ENCODE measurements at regions not wholly inside any gene's neighbourhood (a gene's known extent, or its start where the extent isn't known, plus 50 kb on each side); places are given as distances from the start of the nearest gene placed in this dataset.
A peak's percentile ranks its signal among the peaks of the same experiment; 100 is the strongest.
"Not testable (repeated sequence)": the region's sequence is repeated elsewhere in the genome, so short reads cannot be mapped to it uniquely, and the experiment has no call there.

DNA sequence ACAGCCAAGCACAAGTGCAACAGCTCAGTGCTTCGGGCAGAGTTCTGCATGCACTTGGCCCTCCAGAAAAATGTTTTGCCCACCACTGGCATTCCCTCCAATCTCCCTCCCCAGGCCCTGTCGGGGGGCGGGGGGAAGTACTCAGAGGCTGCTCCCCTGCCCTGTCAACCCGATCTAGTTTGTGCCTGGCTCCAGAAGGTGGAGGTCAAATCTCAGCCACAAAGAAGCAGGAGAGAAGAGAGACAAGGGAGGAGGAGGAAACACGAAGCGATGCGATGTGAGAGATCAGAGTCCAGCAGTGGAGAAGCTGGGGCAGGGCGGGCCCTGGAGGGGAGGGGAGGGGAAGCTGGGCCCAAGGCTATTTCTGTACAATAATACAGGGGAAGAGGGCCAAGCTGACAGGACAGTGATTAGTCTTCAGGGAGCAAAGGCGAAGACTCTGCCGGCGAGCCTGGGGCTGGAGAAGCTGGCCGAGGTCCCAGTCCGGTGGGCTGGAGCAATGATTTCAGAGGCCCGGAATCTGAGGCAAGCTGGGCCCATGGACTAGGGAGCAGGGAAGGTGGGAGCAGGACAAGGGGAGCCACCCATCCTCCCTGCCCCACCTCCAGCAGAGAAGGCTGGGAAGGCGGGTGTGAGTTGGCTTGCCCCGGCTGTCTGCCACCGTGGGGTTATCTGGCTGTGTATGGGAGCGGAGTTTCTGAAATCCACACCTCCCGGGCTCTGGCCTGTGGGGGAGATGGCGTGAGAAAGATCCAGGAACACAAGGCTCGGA lies 167.1 kb downstream of the EFNB1 start:
- DNase-seq (ENCODE audit: low read depth in 2 of 2) = peak in 1 of 2 donors; percentile 62

GRCh38 chrX:68995386-68995779 lies 166.6 kb downstream of the EFNB1 start:
- DNase-seq (ENCODE audit: low read depth in 2 of 2) = no peak

GRCh38 chrX:68994891-68995255 lies 166.1 kb downstream of the EFNB1 start:
- DNase-seq (ENCODE audit: low read depth in 2 of 2) = no peak

GRCh38 chrX:68994135-68994890 lies 165.5 kb downstream of the EFNB1 start:
- no peak for DNase-seq (ENCODE audit: low read depth in 2 of 2)

- no peak for DNase-seq (ENCODE audit: low read depth in 2 of 2)
Observed at GRCh38 chrX:68992821-68993397, 164.1 kb downstream of the EFNB1 start.

DNA sequence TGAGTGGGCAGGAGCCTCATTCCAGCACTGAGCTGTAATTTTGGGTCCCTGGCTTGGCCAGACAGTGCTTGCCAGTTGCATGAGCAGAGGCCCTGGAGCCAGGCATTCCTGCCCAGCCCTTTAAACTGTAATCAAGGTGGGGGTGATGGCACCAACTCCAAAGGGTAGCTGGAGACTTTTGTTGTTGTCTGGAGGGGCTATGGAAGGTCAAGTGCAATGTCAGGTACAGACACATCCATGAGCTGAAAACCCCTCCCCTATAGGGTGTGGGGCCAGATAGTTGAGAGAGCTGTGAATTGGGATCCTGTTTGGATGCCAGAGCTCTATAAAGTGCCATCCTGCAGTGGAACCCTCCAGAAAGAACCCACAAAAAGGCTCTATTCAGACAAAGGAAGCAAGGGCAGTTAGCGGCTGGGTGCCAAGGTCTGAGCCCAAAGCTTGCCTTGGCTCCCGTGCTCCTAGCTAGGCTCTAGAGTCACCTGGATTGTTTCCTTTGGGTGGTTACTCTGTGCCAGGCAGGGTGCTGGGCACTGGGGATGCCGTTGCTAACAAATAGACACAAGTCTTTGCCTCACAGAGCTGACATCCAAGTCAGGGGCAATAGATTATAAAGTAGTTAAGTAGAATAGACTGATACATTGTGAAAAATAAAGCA lies 163.0 kb downstream of the EFNB1 start:
- DNase-seq (ENCODE audit: low read depth in 2 of 2) = no peak

- DNase-seq (ENCODE audit: low read depth in 2 of 2) = no peak
Observed at GRCh38 chrX:68990948-68991347, 162.1 kb downstream of the EFNB1 start.

DNA sequence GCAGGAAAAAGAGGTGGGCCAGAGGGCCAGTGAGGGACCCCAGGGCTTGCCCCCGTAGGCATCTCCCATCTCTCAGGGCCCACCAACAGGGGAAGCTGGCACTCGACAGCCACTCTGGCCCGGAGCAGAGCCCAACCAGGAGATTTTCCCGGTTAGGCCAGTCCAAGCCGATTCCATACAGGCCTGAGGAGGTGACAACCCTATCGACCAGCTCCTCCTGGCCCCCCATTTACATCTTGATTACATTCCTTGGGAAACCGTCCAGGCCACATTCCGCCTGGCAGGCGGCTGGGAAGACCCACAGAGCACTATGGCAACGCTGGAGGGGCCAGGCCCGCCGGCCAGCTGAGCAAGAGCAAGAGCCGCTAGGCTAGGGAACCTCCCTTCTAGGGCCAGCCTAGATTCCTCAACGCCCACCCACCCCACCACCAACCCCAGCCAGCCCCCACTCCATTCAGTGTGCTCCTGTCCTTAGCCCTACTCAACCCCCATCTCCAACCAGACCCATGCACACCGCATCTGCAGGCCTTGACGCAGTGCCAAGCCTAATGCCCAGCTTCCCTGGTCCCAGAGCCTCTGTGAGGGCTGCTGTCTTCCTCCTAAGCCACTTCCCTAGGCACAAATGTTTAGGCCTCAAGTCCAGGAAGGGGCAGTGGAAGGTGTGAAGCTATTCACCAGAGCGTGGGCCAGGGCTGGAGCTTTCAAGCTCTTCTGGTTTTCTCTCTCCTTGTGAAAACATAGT lies 161.2 kb downstream of the EFNB1 start:
- DNase-seq (ENCODE audit: low read depth in 2 of 2) = peak; percentile 16 to 42

DNA sequence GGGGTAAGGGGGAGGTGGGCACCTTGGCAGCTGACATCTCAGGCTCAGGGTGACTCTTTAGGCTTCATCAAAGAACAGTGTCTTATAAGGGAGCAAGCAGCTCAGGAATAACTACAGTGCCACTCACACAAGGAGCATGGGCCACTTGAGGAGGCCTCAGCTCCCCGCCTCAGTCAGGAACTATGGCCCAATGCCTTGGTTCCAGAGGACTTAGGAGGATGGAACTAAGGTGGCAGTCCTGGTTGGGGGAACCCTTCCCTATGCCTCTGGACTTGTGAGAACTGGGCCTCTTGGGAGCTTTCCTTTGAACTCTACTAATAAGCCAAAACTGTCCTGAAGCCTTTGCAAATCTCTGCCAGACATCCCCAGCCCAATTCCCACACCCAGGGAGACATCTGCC lies 160.6 kb downstream of the EFNB1 start:
- DNase-seq (ENCODE audit: low read depth in 2 of 2) = no peak

DNA sequence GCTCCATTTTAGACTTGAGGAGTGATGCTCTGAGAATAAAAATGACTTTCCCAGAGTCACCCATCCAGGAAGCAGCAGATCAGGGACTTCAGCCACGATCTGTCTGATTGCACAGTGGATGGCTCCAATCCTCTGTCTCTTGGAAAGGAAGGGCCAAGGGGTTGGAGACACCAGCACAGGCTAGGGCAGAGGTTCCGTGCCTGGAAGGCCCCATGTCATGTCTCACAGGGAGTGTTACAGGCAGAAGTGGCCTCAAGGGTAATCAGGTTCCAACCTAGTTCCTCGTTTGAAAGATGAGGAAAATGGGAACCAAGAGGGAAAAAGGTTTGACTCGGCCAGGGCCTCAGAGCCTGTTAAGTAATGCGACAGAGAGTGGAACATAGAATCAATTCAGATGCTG lies 160.0 kb downstream of the EFNB1 start:
- DNase-seq (ENCODE audit: low read depth in 2 of 2) = no peak

DNA sequence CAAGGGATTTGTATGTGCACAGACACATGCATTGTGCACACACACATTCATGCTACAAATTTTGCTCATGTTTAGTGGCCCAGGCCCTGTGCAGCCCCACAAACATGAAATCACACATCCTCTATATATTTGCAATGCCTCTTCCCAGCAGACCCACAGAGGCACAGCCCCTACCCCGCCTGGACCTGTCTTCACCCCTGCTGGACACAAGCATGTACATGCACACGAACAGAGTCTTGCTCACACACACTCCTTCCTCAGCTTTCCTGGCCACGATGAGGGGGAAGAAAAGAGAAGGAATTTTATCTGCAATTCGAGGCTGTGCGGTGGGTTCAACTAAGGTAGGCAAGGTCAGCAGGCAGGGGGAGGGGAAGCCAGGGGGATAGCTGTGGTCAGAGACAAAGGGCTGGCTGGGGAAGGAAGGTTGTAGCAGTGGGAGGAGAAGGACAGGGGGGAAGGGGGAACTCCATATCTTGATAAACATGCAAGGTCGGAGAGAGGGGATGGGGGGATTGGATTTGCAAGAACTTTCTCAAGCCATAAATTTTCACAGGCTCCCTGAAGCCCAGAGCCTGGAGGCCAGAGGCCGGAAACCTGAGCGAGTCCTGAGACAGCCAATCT lies 156.4 kb downstream of the EFNB1 start:
- DNase-seq (ENCODE audit: low read depth in 2 of 2) = no peak

- no peak for DNase-seq (ENCODE audit: low read depth in 2 of 2)
Observed at GRCh38 chrX:68983004-68983857, 154.4 kb downstream of the EFNB1 start.

GRCh38 chrX:68982476-68982875 lies 153.7 kb downstream of the EFNB1 start:
- no peak for DNase-seq (ENCODE audit: low read depth in 2 of 2)

DNA sequence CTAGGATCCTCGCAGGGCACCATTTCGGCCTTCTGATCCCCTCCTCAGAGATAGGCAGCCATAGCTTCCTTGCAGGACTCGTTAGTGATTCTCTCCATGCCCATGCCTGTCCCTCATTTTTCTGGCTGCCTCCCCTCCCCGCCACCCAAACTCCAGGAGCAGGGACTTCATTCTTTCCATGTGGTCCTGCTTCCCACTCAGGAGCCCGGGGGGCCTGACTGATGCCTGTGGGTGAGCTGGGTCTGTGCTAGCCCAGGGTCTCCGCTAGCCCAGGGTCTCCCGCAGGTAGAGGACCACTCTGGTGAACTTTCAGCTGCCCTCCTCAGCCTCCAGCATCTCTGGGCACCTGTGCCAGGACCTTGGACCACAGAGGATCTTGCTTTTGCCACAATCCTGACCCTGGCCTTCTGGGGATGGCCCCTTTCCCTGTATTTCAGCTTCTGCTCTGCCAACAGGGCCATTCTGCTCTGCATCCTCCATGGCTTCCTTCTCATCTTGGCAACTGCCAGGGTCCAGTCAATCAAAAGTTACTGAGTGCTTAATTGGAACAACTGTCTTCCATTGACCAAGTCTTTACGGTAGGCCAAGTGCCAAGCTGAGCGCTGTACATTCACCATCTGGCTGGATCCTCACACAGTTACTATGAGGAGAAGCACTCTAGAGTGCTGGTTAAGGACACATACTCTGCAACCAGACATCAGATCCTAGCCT lies 152.2 kb downstream of the EFNB1 start:
- no peak for DNase-seq (ENCODE audit: low read depth in 2 of 2)

GRCh38 chrX:68978655-68979054 lies 149.8 kb downstream of the EFNB1 start:
- DNase-seq (ENCODE audit: low read depth in 2 of 2) = no peak

GRCh38 chrX:68978255-68978654 lies 149.4 kb downstream of the EFNB1 start:
- DNase-seq (ENCODE audit: low read depth in 2 of 2) = no peak

DNA sequence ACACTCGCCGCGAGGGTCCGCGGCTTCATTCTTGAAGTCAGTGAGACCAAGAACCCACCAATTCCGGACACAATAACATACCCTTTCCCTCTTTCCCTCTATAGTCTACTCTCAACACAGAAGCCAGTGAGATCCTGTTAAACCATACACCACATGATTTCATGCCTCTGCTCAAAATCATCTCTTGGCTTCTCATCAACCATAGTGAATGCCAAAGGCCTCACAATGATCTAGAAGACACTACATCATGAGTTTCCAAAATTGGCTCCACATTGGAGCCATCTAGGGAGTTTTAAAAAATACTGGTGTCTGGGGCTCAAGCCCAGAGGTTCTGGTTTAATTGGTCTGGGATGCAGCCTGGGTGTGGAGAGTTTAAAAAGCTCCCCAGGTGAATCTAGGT lies 124.5 kb downstream of the EFNB1 start:
- DNase-seq (ENCODE audit: low read depth in 2 of 2) = no peak

DNA sequence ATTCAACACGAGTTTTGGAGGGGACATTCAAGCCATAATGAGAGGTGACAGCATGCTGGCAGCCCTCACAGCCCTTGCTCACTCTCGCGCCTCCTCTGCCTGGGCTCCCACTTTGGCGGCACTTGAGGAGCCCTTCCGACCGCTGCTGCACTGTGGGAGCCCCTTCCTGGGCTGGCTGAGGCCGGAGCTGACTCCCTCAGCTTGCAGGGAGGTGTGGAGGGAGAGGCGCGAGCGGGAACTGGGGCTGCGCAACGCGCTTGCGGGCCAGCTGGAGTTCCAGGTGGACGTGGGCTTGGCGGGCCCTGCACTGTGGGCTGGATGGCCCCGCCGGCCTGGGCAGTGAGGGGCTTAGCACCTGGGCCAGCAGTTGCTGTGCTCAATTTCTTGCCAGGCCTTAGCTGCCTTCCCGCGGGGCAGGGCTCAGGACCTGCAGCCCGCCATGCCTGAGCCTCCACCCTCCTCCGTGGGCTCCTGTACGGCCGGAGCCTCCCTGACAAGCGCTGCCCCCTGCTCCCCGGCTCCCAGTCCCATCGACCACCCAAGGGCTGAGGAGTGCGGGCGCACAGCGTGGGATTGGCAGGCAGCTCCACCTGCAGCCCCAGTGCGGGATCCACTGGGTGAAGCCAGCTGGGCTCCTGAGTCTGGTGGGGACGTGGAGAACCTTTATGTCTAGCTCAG lies 123.3 kb downstream of the EFNB1 start:
- not testable (repeated sequence) for DNase-seq (ENCODE audit: low read depth in 2 of 2)

GRCh38 chrX:68950937-68951336 lies 122.1 kb downstream of the EFNB1 start:
- no peak for DNase-seq (ENCODE audit: low read depth in 2 of 2)
